ENCODE measurements at regions not wholly inside any gene's neighbourhood (a gene's known extent, or its start where the extent isn't known, plus 50 kb on each side); places are given as distances from the start of the nearest gene placed in this dataset.
"Not testable (repeated sequence)": the region's sequence is repeated elsewhere in the genome, so short reads cannot be mapped to it uniquely, and the experiment has no call there.

DNA sequence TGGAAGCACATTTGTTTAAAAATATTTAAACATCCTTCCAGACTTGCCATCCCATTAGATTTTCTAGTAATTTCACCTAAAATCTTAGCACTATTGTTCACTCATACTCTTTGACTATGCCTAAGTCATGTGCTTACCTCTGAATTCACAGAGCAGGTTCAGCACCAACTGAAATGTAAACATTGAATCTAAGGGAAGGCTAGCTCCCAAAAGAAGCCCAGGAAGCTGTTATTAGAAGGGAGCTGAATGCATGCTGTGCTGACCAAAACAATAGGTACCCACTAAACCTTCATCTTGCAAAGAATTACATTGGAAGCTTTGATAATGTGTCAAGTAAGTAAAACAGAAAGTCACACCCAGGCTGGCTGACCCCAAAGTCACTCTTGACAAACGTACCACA lies 571.3 kb downstream of the GABRG2 start:
- no peak for DNase-seq

DNA sequence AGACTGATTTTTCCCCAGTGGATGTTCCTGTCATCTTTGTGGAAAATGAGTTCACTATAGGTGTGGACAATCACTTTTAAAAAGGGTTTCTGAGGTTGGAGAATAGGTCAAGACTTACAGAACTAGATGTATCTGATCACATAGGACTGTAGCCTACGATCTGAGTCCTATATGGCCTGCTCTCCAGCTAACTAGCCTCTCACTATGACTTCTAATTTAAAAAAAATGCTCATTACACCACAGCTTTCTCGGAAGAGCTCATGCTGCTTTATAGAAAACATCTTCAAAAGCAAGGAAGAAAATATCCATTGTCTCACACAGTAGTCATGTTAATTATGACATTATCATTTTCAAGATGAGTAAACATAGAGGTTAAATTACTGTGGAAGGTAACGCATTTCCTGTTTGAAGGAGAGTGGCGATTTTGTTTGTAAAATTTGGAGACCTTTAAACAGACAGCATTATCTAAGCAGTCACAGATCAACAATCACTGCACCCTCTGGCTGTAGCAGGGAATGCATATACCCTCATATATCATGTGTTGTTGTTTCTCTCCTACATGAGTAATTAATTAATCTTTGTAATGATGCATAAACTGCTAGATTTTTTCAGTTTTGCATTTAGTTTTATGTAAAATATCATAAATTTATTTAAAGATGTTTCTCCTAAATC lies 573.7 kb downstream of the GABRG2 start:
- no peak for DNase-seq

DNA sequence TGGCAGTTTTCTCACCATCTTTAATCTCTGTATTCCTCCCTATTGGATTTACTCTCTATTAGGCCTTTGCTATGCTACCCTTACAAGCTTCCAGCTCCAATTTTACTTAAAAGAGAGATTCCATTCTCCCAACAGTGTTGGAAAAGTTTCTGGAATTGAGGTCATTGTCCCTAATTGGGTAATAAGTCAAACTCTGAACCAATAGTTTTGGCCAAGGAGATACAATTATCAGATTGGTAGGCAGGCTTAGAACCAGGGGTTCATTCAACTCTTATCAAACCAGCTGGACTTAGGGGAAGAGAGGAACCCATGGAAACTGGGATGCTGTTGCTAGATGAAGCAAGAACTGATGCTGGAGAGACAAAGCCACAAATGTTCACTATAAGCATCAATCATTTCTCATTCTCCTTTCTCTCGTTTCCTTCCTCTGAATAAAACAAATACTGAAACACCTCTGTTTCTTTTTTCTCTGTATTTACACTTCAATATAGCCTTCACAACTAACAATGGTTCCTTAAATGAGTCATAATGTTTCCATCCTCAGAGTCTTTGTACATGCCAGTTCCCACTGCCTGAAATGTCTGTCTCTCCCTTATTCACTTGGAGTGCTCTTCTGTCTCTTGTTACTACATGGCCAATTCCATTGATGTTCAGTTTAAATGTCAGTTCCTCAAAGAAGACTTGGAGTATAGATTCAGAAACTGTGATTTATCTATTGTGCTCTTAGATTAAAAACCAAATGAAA lies 587.3 kb downstream of the GABRG2 start:
- DNase-seq: no peak

DNA sequence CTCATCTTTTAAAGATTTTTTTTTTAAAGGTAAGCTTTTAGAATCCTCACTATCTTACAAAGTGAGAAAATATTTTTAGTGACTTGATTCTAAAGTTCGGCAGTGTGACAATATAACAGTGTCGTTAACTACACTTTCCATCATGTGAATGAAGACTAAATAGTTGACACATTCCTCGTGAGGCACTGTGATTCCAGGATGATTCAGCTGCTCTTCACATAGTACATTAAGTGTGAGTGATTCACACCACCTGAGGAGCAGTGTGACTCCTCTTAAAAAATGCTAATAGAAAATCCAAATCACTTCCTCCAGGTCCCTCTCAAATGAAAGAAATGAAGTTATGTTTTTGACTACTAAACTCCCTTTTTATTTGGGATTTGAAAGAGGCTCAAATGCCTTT lies 589.5 kb downstream of the GABRG2 start:
- DNase-seq: no peak

DNA sequence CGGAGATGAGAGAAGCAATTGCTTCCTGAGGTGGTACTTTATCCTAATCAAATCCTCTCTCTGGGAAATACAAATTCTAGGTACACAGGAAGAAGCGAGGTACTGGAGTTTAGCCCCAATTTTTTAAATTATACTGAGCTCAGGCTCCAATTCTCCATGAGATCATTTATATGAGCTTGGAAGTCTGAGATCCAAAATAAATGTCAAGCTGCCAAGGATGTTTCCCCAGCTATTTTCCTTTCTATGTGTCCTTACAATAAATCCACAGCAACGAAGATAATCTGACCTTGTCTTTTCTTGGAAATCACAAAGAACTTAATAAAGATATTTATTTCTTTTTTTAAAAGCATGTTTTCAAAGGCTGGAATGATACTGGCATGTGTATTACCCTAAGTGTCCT lies 597.3 kb downstream of the GABRG2 start:
- DNase-seq: no peak

DNA sequence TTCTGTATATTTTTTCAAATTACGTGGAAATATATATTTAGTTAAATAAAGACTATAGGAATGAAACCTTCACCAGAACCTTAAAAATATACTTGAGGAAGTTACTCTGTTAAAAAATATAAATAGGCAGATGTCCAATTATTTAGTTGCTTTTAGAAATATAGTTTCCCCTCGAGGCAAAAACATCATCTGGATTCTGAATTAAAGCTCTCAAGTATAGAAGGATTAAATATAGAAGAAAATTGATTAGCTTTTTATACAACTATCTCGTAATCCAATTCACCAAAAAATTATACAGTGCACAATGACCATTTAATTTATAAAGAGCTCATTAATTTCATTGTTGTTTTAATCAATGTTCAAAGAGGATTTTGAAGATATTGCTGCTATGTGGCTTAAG lies 601.4 kb downstream of the GABRG2 start:
- no peak for DNase-seq

DNA sequence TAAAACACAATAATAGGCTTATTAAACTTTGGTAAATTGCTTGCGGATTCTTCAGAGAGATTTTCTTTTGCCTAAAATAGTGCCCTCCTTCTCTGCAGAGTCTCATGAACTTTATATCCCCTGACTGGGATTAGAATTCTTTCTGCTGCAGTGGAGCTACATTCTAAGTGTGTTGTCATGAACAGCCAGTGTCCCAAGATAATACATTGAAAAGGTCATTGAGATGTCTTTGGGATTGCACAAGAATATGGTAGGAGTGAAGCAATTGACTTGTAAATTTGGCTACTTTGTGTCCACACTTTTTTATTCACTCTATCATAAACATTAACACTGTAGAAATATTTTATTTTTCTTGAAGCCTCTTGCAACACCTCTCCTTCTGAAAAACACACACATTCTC lies 604.5 kb downstream of the GABRG2 start:
- DNase-seq: no peak

DNA sequence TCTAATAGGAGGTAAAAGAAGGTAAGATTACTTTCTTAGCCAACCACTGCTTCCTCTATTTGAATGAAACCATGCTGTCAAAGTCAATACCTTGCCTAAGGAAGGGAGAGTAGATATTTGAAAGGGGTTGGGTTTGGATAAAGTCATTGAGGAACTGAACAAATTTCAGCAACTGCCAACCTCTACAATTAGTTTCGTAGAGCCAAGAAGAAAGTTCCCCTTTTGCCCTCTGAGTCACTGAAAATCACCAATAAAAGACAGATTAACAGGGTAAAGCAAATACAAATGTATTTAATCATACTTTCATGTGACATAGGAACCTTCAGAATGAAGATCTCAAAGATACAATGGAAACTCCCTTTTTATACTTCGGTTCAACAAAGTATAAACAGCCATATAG lies 615.7 kb downstream of the GABRG2 start:
- DNase-seq: no peak

DNA sequence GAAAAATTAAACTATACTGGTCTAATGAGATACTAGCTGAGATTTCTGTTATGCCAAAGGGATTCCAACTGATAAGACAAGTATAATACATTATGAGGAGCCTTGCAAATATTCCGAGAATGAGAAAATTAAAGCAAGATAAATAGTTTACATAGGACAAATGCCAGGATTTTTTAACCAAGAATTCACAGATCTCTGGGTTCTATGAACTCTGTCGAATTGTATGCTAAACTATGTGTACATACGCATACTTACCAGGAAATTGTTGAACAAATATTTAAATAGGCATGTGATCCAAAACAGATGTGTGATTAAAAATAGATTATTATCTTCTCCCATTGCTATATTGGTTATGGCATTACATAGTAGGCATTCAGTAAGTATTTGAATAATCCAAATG lies 616.6 kb downstream of the GABRG2 start:
- no peak for DNase-seq

DNA sequence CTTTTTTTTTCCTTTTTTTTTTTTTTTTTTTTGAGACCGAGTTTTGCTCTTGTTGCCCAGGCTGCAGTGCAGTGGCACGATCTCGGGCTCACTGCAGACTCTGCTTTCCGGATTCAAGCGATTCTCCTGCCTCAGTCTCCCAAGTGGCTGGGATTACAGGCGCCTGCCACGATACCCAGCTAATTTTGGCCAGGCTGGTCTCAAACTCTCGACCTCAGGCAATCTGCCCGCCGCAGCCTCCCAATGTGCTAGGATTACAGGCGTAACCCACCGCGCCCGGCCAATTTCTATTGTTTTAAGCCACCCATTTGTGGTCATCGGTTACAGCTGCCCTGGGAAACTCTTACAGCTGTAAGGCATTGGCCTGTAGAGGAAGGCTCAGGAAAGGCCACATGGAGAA lies 617.7 kb downstream of the GABRG2 start:
- no peak for DNase-seq

DNA sequence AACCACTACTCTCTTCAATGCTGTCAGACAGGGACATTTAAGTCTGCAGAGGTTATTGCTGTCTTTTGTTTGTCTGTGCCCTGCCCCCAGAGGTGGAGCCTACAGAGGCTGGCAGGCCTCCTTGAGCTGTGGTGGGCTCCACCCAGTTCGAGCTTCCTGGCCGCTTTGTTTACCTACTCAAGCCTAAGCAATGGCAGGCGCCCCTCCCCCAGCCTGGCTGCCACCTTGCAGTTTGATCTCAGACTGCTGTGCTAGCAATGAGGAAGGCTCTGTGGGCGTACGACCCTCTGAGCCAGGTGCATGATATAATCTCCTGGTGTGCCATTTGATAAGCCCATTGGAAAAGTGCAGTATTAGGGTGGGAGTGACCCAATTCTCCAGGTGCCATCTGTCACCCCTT lies 628.7 kb downstream of the GABRG2 start:
- not testable (repeated sequence) for DNase-seq

DNA sequence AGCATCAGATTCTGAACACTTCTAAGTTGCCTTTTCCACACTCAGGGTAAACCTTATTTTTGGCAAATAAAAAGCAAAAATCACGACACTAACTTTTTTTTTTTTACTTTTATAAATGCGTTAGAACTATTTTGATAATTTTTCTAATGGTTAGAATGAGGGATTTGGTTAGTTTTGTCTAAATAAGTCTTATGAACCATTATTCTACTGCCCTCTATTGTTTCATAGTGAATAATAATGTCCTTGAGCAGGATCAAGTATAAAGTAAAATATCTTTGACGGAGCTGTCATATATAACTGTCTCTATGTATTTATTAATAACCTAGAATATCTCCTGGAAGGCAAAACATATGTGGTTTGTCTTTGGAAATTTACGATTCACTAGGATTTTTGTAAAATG lies 631.8 kb downstream of the GABRG2 start:
- no peak for DNase-seq

DNA sequence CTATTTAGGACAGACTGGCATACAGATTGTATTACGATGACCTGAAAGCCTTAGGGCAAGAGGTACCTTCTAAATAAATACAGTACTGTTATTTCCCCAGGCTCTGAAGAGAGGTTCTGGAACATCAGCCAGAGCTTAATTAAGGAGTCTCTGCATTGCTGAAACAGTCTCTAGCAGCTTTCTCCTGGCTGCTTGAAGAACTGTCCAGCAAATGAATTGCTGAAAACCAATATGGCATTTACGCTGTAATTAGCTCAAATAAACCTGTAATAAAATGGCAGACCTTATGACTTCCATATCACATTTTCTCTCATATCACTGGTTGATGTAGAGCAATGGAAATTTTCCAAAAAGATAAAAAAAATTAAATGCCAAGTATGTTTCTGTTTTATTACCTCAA lies 636.3 kb downstream of the GABRG2 start:
- DNase-seq: no peak

DNA sequence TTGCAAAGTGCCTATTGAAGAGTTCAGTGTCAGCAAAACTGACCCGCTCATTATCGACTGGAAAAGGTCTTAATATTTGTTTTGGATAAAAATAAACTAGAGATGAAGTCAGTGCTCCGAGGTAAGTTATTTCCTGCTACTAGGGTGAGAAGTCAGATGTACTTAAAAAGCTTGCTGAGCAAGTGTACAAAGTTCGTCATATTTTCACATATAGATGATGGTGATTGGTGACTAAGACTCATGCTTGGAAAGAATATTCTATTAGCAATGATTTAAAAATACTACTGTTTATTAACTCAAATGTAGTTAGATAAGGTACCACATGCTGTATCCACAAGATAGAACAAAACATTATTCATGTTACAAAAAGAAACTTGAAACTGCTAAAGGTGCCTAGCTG lies 643.7 kb downstream of the GABRG2 start:
- no peak for DNase-seq

DNA sequence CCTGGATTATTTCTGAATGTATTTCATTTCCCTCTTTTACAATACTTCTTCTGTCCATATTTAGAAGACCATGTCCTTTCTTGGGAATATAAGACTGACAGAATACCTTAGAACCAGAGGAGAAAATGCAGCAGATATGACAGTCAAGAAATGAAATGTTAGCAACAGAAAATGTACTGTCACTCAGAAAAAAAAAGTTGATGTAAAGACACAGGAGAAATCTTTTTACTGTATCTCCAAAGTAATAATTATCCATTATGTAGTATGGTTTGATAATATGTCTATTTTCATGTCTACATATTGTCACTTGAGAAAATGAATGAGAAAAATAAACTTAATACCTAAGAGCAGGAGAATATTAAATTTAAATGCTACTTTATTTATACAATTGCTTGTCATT lies 652.1 kb downstream of the GABRG2 start:
- no peak for DNase-seq

DNA sequence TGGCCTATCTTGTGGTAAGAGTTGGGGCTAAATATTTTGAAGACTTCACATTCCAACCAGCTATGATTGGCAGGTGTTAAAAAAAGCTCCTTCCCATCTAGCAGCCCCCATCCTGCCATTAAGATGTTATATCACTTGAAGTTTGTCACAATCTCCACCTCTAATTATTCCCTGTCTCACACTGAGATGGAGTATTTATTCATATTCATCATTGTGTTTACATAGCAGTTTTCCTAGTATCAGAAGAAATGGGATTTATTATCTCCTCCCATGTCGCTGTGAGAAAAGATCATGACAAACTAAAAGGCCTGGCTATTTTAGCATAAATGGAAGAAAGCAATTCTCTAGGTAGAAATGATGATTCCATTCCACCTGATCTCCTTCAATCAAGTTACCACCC lies 653.6 kb downstream of the GABRG2 start:
- DNase-seq: no peak

DNA sequence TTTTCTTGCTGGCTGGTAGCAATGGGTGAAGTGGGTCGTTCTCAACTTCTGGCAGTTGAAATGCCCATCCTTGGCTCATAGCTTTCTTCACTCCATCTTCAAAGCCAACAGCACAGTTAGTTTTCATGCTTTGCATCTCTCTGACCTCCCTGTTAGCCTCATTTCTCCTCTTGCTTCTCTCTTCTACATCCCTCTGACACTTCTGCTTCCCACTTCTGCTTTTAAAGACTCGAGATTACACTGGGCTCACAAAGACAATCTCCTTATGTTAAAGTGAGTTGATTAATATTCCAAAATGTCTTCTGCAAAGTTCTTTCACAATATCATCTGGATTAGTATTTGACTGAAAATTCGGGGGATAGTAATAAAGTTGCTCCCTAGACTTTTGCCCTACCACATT lies 684.8 kb upstream of the CCNG1 start:
- no peak for DNase-seq

DNA sequence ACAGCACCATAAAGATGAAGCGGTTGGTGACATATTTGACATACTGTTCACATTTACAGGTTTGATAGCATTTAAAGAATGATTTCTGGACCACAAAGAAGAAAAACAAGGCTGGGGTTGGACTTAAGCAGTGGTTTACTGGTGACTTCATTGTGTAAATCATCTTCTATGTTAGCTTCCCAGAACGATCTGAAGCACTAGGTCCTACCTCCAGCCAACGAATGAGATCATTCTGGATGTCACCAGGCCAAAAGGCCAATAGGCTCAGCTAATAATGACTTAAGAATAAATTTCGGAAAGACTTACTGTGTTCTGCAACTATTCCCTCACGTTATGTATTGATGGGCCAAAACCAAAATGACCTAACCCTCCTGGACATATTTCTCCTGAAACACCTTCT lies 675.3 kb upstream of the CCNG1 start:
- no peak for DNase-seq

DNA sequence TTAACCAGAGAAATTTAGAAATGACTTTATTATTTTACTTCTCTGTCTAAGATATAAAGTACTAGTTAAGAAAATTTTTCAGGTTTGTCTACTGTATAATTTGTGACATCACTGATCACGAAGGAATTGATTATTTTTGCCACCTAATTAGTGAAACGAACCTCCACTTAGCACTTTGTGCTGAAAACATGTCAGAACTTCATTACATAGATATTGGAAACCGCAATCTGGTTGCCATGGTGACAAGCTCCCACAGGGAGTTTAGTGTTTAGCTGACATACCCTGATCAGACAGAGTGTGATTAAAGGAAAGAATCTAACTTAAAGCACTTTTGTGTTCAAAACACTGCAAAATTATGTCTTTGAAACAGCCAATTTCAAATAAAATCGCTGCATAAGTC lies 668.4 kb upstream of the CCNG1 start:
- no peak for DNase-seq

DNA sequence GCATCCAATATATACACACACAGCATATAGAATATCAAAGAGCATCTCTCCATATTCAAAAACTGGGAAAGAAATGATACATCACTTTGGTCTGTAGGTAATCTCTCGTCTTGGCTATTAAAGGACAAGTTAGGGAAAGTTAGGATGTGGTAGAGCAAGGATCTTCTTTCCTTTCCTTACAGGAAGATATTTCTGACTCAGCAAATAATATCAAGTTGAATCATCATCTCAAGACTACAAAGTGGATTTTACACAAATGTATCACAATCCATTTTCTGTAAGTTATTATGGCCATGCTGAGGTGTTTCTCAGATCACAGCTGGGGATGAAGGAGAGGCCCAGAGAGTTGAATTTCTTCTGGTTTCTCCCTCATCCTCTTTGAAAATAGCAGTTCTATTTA lies 651.7 kb upstream of the CCNG1 start:
- no peak for DNase-seq

DNA sequence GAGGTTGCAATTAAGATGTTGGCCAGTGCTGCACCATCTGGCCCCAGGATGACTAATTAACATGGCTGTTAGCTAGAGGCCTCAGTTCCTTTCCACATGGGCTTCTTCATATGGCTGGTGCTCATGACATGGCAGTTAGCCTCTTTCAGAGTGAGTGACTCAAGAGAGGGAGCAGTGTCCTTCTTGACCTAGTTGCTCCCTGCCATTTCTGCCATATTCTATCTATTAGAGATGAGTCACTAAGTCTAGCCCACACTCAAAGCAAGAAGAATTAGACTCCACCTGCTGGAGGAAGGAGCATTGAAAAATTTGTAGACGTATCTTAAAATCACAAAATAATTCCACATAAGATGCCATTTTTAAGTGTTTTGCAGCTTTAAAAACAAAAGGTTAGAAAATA lies 651.2 kb upstream of the CCNG1 start:
- DNase-seq: no peak

DNA sequence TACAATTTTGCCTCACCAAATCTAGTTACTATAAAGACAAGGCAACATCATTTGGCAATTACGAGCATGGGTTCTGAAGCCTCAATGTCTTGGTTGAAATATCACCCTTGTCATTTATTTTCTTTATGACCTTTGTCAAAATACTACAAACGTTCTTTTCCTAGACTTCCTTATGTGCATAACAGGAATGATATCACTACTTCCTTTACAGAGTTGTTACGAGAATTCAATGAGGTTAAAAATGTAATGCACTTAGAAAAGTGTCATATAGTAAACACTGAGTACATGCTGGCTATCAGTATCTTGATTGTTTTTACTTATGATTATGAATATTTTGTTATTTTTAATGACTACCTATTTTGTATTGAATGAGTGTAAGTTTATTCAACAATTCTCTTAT lies 640.9 kb upstream of the CCNG1 start:
- DNase-seq: no peak

DNA sequence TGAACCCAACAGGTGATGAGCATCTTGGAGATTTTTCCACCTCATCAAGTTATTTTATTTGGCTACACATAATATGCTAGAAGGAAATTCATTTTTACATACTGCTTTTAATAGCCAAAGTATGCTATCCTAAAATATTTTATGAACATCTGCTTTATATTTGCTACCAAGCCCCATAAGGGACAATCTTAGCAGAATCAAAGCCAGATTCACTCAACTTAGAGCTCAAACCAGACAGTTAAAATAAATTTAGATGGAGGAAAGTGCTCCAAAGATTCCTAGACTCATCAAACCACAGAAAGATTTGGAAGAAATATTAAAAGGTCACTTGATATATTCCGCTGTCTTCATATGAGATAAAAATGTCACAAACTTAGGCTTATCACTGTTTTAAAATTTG lies 637.1 kb upstream of the CCNG1 start:
- no peak for DNase-seq

DNA sequence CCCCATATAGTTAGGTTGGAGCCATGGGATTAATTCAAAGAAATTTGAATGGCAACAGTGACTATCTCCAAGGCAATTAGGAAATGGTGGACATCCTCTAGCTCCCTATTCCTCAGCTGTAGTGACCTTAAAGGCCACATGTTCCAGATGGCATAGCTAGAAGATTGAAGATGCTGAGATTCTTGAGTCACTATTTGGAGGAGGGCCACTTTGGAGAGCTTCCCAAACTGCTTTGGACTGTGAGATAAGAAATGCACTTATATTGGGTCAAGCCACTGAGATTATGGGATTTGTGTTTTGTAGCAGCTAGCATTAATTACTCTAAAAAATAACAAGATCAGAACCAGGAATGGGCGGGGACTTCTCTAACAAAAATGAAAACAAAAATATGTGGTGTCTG lies 636.2 kb upstream of the CCNG1 start:
- DNase-seq: no peak

DNA sequence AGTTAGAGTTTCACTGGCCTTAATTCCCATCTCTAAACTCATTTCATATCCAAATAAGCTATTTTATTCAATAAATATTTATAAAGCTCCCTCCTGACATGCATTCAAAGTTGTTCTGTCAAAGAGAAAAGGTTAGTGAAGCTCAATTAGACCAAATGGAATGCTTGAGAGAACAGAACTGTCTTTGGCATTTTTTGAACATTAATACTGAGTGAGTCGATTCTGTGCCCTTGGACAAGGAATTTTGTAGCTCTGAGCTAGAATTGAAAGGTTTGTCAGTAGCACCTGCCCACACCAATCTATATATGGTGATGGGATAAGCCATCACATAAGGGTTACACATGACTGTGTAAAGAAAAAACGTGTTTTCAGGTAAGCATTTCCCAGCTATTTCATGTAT lies 631.2 kb upstream of the CCNG1 start:
- DNase-seq: no peak
